ENCODE measurements at regions not wholly inside any gene's neighbourhood (a gene's known extent, or its start where the extent isn't known, plus 50 kb on each side); places are given as distances from the start of the nearest gene placed in this dataset.

GRCh38 chr16:35564148-35564547 lies 2104.7 kb downstream of the TP53TG3F start:
- TF ChIP-seq CTCF (IDR thresholded peaks at IDR 0.05; ENCODE audit: insufficient read depth, low read depth, low read length), result no peak
- H3K36me3 ChIP-seq (ENCODE audit: control insufficient read depth, insufficient read depth, low read length), result no peaks in the 10 kb centered on the region
- DNase-seq (ENCODE audit: low read depth), result no peak
- no peaks in the 10 kb centered on the region for H3K27me3 ChIP-seq (ENCODE audit: control insufficient read depth, insufficient read depth, low read length)
- H3K4me3 ChIP-seq (ENCODE audit: low read depth, low read length), result no peak overlapping the region
- ChIA-PET POLR2A (no interaction called here), CTCF (no interaction called here)

- H3K36me3 ChIP-seq (ENCODE audit: control insufficient read depth, insufficient read depth, low read length), result no peaks in the 10 kb centered on the region
- H3K4me3 ChIP-seq (ENCODE audit: low read depth, low read length), result no peak overlapping the region
- DNase-seq (ENCODE audit: low read depth), result no peak
- no peaks in the 10 kb centered on the region for H3K27me3 ChIP-seq (ENCODE audit: control insufficient read depth, insufficient read depth, low read length)
- no peak for TF ChIP-seq CTCF (IDR thresholded peaks at IDR 0.05; ENCODE audit: insufficient read depth, low read depth, low read length)
- CTCF ChIA-PET, result no interaction called here
- POLR2A ChIA-PET, result no interaction called here
Observed at GRCh38 chr16:35564889-35565288, 2105.5 kb downstream of the TP53TG3F start.

- ChIA-PET POLR2A (no interaction called here), CTCF (no interaction called here)
- H3K27me3 ChIP-seq (ENCODE audit: control insufficient read depth, insufficient read depth, low read length), result no peaks in the 10 kb centered on the region
- no peaks in the 10 kb centered on the region for H3K36me3 ChIP-seq (ENCODE audit: control insufficient read depth, insufficient read depth, low read length)
- no peak overlapping the region for H3K4me3 ChIP-seq (ENCODE audit: low read depth, low read length)
- no peak for DNase-seq (ENCODE audit: low read depth)
- TF ChIP-seq CTCF (IDR thresholded peaks at IDR 0.05; ENCODE audit: insufficient read depth, low read depth, low read length), result no peak
Observed at GRCh38 chr16:35565626-35566025, 2106.2 kb downstream of the TP53TG3F start.

GRCh38 chr16:35569413-35569812 lies 2110.0 kb downstream of the TP53TG3F start:
- no peak for TF ChIP-seq CTCF (IDR thresholded peaks at IDR 0.05; ENCODE audit: insufficient read depth, low read depth, low read length)
- Histone ChIP-seq H3K27me3 (ENCODE audit: control insufficient read depth, insufficient read depth, low read length) (no peaks in the 10 kb centered on the region), H3K36me3 (ENCODE audit: control insufficient read depth, insufficient read depth, low read length) (no peaks in the 10 kb centered on the region), H3K4me3 (ENCODE audit: low read depth, low read length) (no peak overlapping the region)
- POLR2A ChIA-PET, result no interaction called here
- CTCF ChIA-PET, result no interaction called here
- DNase-seq (ENCODE audit: low read depth), result no peak

- POLR2A ChIA-PET, result no interaction called here
- Histone ChIP-seq H3K27me3 (ENCODE audit: control insufficient read depth, insufficient read depth, low read length) (no peaks in the 10 kb centered on the region), H3K4me3 (ENCODE audit: low read depth, low read length) (no peak overlapping the region), H3K36me3 (ENCODE audit: control insufficient read depth, insufficient read depth, low read length) (no peaks in the 10 kb centered on the region)
- CTCF ChIA-PET, result no interaction called here
- DNase-seq (ENCODE audit: low read depth), result no peak
- no peak for TF ChIP-seq CTCF (IDR thresholded peaks at IDR 0.05; ENCODE audit: insufficient read depth, low read depth, low read length)
Observed at GRCh38 chr16:35570946-35571345, 2111.5 kb downstream of the TP53TG3F start.
